IPS DF 4.7 (cell line): ENCODE measurements at regions not wholly inside any gene's neighbourhood (a gene's known extent, or its start where the extent isn't known, plus 50 kb on each side); places are given as distances from the start of the nearest gene placed in this dataset.

Experiments used
- DNase-seq: peaks from one replicate; pipeline ENCODE4 v3.0.0-alpha.2; 2013; ENCODE audit warnings: low spot score; ENCODE audit errors: extremely low read depth

DNA sequence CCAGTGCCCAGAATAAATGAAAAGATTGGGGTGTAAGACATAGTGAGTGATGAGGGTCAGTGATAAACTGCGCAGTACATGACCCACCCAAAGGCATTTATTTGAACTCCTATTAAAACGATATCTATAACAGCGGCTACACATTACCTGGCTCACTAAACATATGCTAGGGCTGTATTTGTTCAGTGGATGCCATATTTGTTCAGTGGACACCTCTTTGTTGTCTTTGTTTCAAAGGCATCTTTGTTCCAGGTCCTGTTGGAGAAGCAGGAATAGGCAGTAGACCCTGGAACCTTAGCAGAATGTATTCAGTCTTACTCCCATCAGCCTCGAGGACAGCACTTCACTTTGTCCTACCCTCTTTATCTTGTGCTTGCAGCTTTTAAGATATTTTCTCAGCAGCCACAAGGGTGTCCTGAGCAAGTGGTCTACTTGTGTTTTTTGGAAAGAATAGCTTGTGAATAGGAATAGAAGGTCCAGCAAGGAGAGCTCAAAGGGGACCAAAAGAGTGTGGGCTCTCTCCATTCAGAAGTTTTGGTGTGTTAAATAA lies 650.8 kb upstream of the FANCL start:
- no peak for DNase-seq

GRCh38 chr2:58890865-58891525 lies 649.9 kb upstream of the FANCL start:
- no peak for DNase-seq

DNA sequence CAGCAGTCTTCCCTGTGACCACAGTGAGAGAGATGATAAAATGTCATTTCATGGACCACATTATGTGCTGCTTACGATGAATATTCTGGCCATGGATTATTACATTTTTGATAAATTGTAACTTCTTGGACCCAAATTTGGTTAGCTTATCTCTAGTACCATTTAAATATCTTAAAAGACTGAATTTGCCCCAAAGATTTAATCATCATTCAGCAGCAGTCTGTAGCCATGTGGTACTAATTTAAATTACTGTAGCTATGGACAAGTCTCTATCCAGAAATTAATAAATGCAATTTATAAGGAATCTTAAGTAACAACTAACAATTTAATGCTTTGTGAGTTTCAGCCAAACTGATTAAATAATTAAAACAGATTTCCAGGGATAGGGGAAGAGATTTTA lies 644.9 kb upstream of the FANCL start:
- DNase-seq = no peak

GRCh38 chr2:58879834-58880233 lies 638.7 kb upstream of the FANCL start:
- no peak for DNase-seq

- DNase-seq = no peak
Measured at GRCh38 chr2:58878778-58879177, 637.7 kb upstream of the FANCL start.

DNA sequence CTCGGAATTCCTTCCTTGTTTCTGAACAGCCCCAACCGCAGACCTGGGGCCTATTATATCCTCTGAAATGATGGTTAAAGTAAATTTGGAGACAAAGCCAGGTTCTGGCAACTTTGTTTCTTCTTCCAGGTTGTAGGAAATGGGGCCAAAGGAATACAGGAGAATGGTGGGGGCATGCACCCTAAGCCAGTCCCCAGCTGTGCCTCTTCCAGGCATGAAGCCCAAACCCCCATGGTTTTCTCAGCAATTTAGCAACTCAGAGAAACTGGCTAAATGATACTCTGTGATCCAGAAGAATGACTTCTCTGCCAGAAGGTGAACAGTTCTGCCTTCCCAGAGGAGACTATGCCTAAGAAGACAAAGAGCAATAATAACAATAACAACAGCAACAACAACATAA lies 635.0 kb upstream of the FANCL start:
- no peak for DNase-seq

- DNase-seq = no peak
Measured at GRCh38 chr2:58875436-58875835, 634.3 kb upstream of the FANCL start.

GRCh38 chr2:58871469-58872142 lies 630.5 kb upstream of the FANCL start:
- no peak for DNase-seq

GRCh38 chr2:58870704-58871103 lies 629.6 kb upstream of the FANCL start:
- DNase-seq = no peak

DNA sequence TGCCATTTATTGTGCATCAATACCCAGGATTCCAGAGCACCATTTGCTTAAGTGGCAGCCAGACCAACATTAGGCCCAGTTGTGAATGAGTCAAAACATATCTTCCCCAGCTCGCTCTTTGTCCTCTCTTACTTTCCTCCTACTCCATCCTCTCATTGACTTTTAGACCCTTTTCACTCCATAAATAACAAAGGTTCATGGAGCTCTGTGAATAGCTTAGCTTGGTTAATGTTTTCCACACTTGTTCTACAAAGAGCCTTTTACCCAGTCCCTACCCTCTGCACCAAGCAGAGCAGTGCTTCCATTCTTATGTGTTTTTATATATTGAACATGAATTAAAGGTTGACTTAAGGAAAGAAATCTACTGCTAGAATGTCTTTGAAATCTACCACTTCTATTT lies 625.8 kb upstream of the FANCL start:
- DNase-seq = no peak

GRCh38 chr2:58866527-58866926 lies 625.4 kb upstream of the FANCL start:
- DNase-seq = no peak

GRCh38 chr2:58866040-58866439 lies 624.9 kb upstream of the FANCL start:
- DNase-seq = peak; percentile 51

DNA sequence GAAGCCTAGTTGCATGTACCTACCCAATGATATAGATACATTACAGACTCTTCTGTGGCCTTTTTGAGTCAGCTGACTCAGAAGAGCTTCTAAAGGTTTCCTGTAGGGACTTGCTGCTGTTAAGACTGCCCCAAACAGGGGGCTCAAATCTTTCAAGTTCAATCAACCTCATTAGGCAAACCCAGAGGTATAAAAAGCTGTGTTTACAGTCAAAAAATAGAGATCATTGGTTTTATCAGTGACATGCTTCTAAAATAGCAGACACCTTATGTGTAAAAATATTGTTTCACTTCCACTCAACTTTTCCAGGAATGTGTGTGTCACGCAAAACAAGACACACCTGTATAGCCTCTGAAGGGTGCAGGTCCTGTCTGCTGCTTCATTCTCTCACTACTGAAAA lies 624.3 kb upstream of the FANCL start:
- no peak for DNase-seq

DNA sequence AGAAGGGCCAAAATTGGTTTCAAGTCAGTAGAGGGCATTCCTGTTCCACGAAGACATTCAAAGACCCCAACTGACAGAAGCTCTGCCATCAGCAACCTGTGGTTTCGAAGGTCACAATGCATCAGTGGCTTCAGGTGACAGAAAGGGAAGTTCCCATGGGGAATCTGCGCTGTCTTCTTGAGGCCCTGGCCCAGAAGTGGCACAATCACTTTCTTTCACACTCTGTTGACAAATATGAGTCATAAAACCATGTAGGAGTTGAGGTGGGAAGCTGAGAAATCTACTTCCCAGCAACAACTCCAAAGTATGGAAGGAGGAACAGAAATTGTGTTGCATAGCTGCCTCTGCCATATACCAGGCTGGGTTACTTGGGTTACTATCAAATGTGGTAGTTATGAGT lies 621.1 kb upstream of the FANCL start:
- no peak for DNase-seq

DNA sequence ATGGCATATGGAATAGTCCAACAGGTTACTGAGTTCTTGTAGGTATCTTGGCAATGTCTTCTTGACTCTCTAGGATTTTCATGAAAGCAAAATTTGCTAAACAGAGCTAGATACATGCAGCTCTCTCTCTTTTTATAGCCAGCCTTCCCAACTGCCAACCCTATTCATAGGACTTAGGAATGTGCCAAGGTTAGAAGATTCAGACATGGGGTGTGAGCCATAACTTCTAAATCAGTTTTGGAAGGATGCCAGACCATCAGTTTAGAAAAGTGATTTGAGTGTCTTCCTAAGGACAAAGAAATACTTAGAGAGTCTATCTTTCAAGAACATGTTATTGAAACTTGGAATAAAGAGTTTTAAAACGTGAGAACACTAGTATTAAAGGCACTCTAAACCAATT lies 619.5 kb upstream of the FANCL start:
- no peak for DNase-seq

DNA sequence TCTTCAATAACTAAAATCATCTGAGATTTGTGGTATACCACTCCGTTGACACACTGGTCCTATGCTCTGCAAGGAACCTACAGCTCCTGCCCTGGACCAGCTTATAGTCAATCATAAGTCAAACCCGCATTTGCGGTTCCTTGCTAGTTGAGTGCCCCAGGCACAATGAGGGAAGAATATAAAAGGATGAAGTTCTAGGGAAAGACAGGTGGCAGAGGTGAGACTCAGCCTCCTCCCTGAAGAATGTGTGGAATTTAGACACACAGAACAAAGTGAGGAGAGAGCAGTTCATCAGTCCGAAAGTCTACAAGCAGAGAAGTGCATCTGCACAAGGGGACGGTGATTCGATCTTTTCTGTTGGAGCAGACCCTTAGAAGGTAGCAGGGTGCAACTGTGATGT lies 615.0 kb upstream of the FANCL start:
- no peak for DNase-seq

DNA sequence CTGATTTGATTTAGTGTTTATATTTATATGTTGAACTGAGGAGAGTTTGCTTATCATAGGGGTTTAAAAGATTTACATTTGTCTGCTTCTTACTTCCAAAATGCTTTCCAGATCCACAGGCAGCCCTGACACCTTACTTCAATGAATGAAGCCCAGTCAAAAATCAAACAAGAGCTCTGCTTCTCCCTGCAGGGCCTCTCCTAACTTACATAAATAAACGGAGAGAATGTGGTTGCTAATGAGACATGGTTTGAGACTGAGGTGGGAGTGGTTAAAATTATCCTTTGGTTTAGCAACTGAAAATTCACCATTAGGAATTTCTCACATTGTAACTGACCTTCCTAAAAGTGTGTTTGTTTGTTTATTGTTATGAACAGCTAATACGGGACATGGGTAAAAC lies 612.3 kb upstream of the FANCL start:
- no peak for DNase-seq

DNA sequence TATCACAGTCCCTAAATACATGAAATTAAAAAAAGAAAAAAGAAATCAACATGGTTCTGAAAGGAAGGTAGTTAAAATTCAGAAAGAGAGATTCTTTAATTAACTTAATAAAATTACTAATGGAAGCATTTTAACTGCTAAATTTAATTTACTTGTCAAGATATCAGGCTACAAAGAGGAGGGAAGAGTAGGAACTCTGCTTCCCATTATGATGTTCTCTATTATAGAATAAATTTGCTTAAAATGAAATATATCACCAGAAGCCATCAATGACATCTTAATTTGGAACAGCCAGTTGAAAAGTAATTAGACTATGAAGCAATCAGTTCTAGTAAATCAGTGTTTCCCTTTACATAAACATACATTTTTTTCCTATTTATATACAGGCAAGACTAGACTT lies 611.8 kb upstream of the FANCL start:
- DNase-seq = no peak

DNA sequence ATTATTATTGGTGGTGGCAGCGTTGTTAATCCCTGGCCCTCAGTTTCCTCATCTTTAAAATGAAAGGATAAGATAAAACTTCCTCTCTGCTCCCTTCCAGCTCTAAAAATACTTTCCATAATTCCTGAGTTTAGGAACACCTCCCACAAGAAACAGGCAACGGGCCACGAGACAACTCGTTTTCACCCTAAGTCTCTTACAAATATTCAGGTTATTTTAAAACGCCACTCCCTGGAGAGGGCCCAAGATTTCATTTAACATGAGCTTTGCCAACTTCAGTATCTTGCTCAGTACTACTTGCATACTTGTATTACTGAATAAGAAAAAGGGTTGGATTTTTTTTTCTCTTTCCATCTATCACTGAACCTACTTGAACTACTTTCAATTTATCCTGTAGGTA lies 611.1 kb upstream of the FANCL start:
- no peak for DNase-seq

- no peak for DNase-seq
Measured at GRCh38 chr2:58851598-58851997, 610.5 kb upstream of the FANCL start.

DNA sequence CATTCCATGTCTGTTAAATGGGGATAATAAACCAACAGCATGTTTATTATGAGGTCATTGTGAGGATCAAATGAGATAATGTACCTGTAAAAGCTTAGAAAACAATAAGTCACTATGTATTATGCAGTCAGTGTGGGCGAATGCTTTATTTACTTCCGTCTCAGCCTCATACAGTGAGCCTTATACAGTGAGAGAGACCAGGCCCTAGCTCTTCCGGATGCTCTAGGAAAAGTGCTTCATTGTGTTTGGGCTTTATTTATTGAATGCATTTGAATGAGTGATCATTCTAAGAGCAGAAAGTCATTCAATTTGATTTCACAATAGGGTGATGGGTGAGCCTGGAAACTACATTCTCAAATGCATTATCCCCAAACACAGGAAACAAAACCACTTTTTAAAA lies 603.9 kb upstream of the FANCL start:
- no peak for DNase-seq

DNA sequence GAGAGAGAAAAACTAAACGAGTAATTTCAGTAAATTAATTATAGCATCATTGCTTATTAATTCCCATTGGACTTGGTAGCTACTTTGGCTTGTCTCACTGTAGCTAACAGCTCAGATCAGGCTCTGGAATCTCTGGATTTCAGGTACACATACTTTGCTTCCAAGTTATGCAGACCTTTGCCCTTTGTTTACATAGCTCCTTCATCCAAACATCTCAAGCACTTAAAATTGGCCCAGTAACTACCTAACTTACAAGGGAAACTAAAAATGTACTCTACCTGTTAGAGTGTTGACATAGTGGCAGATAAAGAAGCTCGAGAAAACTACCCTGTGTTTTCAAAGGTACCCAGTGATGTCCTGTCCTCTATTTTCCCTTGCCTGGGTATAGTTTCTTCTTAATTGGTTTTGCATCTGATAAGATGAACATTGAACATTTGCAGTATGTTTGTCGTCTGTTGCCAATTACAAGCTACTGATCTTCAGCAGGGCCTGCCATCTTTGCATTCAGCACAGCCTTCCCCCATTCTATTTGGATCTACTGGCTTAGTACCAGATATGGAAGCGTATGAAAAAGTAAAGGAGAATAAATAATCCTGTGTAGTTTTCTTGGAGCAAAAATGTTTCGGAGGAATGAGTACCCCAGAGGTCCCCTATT lies 601.5 kb upstream of the FANCL start:
- DNase-seq = no peak

DNA sequence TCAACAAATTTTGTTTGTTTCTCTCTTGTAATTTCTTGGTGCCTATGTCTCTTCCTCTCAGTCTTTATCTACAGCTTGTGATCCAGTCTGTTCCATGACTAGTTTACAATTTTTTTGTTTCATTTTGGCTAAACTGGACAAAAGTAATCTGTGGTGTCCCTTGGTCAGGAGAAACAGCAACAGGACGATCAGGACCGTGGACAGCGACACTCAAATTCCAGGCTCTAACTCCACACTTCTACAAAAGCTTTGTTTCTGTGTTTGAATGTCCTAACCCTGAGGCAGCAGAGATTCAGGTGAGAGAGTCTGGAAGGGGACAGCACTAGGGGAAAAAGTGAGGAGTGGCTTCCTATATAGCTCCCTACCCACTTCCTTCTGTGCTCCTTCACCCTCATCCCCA lies 593.3 kb upstream of the FANCL start:
- DNase-seq = no peak
